Smooth muscle cell (in vitro differentiated cells): ENCODE measurements at regions not wholly inside any gene's neighbourhood (a gene's known extent, or its start where the extent isn't known, plus 50 kb on each side); places are given as distances from the start of the nearest gene placed in this dataset.
A peak's percentile ranks its signal among the peaks of the same experiment; 100 is the strongest.

ENCODE experiments used
- DNase-seq: peaks from one replicate; lab custom pipeline; 2025; ENCODE audit not compliant: unreplicated experiment; lab: John Stamatoyannopoulos, UW
- H2AFZ ChIP-seq: fragments of 200-600 bp; sonication (generic); 2 replicates; pipeline ENCODE4 v1.6.0; 2016; ENCODE audit warnings: antibody characterized with exemption, low read depth, mild to moderate bottlenecking
- H3F3A ChIP-seq: fragments of 200-600 bp; sonication (generic); 2 replicates; pipeline ENCODE4 v1.6.0; 2017; ENCODE audit warnings: antibody characterized with exemption, low read depth
- H3K27ac ChIP-seq: fragments of 200-600 bp; sonication (generic); 2 replicates; pipeline ENCODE4 v1.5.1; 2016; ENCODE audit warnings: low read depth, mild to moderate bottlenecking
- H3K27me3 ChIP-seq: fragments of 200-600 bp; sonication (generic); 2 replicates; pipeline ENCODE4 v1.6.1; 2016; ENCODE audit warnings: low read depth, mild to moderate bottlenecking
- H3K36me3 ChIP-seq: fragments of 200-600 bp; sonication (generic); 2 replicates; pipeline ENCODE4 v1.5.1; 2016; ENCODE audit warnings: low read depth
- H3K4me1 ChIP-seq: fragments of 200-600 bp; sonication (generic); 2 replicates; pipeline ENCODE4 v1.5.1; 2016; ENCODE audit warnings: low read depth
- H3K4me2 ChIP-seq: fragments of 200-600 bp; sonication (generic); 2 replicates; pipeline ENCODE4 v1.6.0; 2016; ENCODE audit warnings: mild to moderate bottlenecking
- H3K4me3 ChIP-seq: fragments of 200-600 bp; sonication (generic); 2 replicates; pipeline ENCODE4 v1.5.1; 2016; ENCODE audit warnings: mild to moderate bottlenecking
- H3K79me2 ChIP-seq: fragments of 200-600 bp; sonication (generic); 2 replicates; pipeline ENCODE4 v1.6.0; 2016; ENCODE audit warnings: low read depth, mild to moderate bottlenecking
- H3K9ac ChIP-seq: fragments of 200-600 bp; sonication (generic); 2 replicates; pipeline ENCODE4 v1.6.0; 2016; ENCODE audit warnings: low read depth
- H3K9me3 ChIP-seq: fragments of 200-600 bp; sonication (generic); replicated peaks from 2 replicates; pipeline ENCODE4 v1.5.1; 2016; ENCODE audit warnings: low read depth
- H4K20me1 ChIP-seq: fragments of 200-600 bp; sonication (generic); 2 replicates; pipeline ENCODE4 v1.6.0; 2016; ENCODE audit warnings: low read depth
- WGBS: methylation state at CpG from one replicate; pipeline ENCODE4 v1.1.7; 2016; ENCODE audit warnings: low lambda C conversion rate; 5-methylcytosine and 5-hydroxymethylcytosine counted together
- TF ChIP-seq, protein P1 (sequence below): fragments of 200-600 bp; sonication (generic); IDR thresholded peaks from 2 replicates; pipeline ENCODE4 v1.5.1; 2017; ENCODE audit warnings: borderline replicate concordance, mild to moderate bottlenecking, antibody characterized with exemption; ENCODE audit not compliant: insufficient read depth, poor library complexity, severe bottlenecking

DNA sequence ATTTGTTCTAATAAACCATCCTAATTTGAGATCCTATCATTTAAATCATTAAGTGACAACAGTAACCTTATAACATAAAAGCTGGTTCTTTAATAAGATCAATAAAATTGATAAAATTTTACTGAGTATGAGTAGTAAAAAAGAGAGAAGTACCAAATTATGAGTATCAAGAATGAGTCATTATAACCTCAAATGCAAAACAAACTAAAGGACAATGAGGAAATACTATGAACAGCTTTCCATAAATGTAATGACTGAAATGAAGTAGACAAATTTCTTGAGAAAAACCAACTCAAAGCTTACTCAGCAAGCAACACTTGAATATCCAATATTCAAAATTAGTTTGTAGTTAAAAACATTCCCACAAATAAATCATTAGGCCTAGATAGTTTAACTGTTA is 433.0 kb downstream of the ZEB2 start:
- Histone ChIP-seq H3K9ac (no peak overlapping the region), H3K4me3 (no peak overlapping the region), H2AFZ (no peak overlapping the region), H3K36me3 (peaks cover 5% of the 10 kb centered on the region), H3K79me2 (no peaks in the 10 kb centered on the region), H4K20me1 (no peaks in the 10 kb centered on the region), H3F3A (no peaks in the 10 kb centered on the region), H3K27me3 (no peaks in the 10 kb centered on the region), H3K9me3 (no peaks in the 10 kb centered on the region), H3K27ac (no peak overlapping the region), H3K4me2 (no peak overlapping the region), H3K4me1 (peaks cover 5% of the 10 kb centered on the region)
- DNase-seq = no peak
- TF ChIP-seq, protein P1, sequence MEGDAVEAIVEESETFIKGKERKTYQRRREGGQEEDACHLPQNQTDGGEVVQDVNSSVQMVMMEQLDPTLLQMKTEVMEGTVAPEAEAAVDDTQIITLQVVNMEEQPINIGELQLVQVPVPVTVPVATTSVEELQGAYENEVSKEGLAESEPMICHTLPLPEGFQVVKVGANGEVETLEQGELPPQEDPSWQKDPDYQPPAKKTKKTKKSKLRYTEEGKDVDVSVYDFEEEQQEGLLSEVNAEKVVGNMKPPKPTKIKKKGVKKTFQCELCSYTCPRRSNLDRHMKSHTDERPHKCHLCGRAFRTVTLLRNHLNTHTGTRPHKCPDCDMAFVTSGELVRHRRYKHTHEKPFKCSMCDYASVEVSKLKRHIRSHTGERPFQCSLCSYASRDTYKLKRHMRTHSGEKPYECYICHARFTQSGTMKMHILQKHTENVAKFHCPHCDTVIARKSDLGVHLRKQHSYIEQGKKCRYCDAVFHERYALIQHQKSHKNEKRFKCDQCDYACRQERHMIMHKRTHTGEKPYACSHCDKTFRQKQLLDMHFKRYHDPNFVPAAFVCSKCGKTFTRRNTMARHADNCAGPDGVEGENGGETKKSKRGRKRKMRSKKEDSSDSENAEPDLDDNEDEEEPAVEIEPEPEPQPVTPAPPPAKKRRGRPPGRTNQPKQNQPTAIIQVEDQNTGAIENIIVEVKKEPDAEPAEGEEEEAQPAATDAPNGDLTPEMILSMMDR = no peak

DNA sequence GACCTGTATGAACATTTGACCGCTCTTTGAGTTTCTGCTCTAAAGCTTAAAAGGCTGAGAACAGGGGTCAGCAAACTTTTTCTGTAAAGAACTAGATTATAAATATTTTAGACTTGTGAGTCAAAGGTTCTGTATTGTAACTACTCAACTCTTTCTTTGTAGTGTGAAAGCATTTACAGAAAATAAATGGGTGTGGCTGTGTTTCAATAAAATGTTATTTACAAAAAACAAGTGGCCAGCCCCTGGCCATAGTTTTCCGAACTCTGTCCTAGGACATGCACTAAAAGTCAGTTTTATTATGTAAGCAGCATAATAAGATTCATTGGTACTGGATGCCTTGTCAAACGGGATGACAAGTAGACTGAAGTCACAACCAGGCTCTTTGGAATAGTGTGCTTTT is 434.9 kb downstream of the ZEB2 start:
- WGBS = 94% methylated on average over 3 of the region's 3 CpGs
- no peaks in the 10 kb centered on the region for H3F3A ChIP-seq
- H3K4me2 ChIP-seq = peak overlapping the region; percentile 33
- DNase-seq = no peak
- H4K20me1 ChIP-seq = no peaks in the 10 kb centered on the region
- no peaks in the 10 kb centered on the region for H3K27me3 ChIP-seq
- H3K36me3 ChIP-seq = no peaks in the 10 kb centered on the region
- no peaks in the 10 kb centered on the region for H3K9me3 ChIP-seq
- no peak overlapping the region for H3K9ac ChIP-seq
- peaks cover 5% of the 10 kb centered on the region for H3K4me1 ChIP-seq
- H3K4me3 ChIP-seq = no peak overlapping the region
- peak overlapping the region; percentile 89 for H3K27ac ChIP-seq
- H2AFZ ChIP-seq = peak overlapping the region; percentile 10
- no peaks in the 10 kb centered on the region for H3K79me2 ChIP-seq
- TF ChIP-seq, protein P1 = no peak

DNA sequence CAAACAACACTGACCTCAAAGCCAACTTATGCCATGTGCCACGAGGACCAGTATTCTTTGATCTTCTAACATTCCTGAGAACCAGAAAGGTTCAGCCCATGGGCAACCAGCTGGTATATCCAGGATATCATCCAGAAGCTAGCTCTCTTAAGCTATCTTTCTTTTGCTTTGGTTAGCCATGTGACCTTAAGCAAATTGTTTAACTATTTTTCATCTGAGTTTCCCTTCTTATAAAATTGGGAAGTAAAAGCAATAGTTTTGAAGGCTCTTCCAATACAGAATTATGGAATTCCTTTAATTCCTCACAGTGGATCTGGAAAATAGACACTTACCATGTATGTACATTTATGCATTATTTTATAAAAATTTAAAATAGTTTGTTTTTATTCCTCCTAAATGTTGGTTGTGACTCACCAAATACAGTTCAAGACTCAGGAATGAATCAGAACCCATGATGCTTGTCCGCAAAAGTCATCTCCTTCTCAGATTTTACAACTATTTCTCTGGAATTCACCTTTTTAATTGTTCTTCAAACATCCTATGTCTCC is 435.7 kb downstream of the ZEB2 start:
- TF ChIP-seq, protein P1 = no peak
- Histone ChIP-seq H4K20me1 (no peaks in the 10 kb centered on the region), H2AFZ (no peak overlapping the region), H3K27ac (peak overlapping the region; percentile 89), H3K4me3 (no peak overlapping the region), H3F3A (no peaks in the 10 kb centered on the region), H3K27me3 (no peaks in the 10 kb centered on the region), H3K79me2 (no peaks in the 10 kb centered on the region), H3K4me1 (peaks cover 8% of the 10 kb centered on the region), H3K4me2 (peak overlapping the region; percentile 48), H3K9me3 (no peaks in the 10 kb centered on the region), H3K9ac (peak overlapping the region; percentile 32), H3K36me3 (no peaks in the 10 kb centered on the region)
- WGBS = 33% methylated on average over 2 of the region's 2 CpGs
- no peak for DNase-seq

DNA sequence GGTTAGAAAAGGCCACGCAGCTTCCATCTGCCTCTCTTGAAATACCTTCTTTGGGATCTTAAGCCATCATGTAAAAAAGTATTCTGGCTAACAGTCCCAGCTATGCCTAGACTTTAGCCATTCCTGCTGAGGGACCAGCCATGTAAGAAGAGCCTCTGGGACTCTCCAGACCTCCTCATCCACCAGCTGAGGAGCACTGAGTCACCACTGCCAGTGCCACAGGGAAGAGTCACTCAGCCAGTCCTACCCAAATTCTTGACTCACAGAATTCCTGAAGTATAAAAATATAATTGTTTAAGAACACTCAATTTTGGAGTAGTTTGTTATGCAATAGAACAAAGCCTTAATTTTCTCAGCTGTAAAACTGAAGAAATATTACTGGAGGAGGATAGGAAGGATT is 436.7 kb downstream of the ZEB2 start:
- peak overlapping the region; percentile 89 for H3K27ac ChIP-seq
- no peak overlapping the region for H2AFZ ChIP-seq
- TF ChIP-seq, protein P1 = no peak
- H3K79me2 ChIP-seq = no peaks in the 10 kb centered on the region
- H3K4me3 ChIP-seq = no peak overlapping the region
- no peaks in the 10 kb centered on the region for H3K36me3 ChIP-seq
- no peaks in the 10 kb centered on the region for H3F3A ChIP-seq
- DNase-seq = no peak
- peak overlapping the region; percentile 48 for H3K4me2 ChIP-seq
- no peaks in the 10 kb centered on the region for H4K20me1 ChIP-seq
- no peaks in the 10 kb centered on the region for H3K9me3 ChIP-seq
- peaks cover 9% of the 10 kb centered on the region for H3K4me1 ChIP-seq
- H3K9ac ChIP-seq = no peak overlapping the region
- 92% methylated on average over 1 of the region's 1 CpG for WGBS
- H3K27me3 ChIP-seq = no peaks in the 10 kb centered on the region
